ENCODE measurements at regions not wholly inside any gene's neighbourhood (a gene's known extent, or its start where the extent isn't known, plus 50 kb on each side); places are given as distances from the start of the nearest gene placed in this dataset.

- TF ChIP-seq EZH2 (IDR thresholded peaks at IDR 0.05; ENCODE audit: insufficient read depth, poor library complexity, severe bottlenecking) (no peak), EZH2phosphoT487 (IDR thresholded peaks at IDR 0.05; ENCODE audit: insufficient read depth, low read depth) (no peak)
These were observed 130.3 kb downstream of the NCOR2 start for GRCh38 chr12:124437121-124437520.

Measured in GM23248 (cell line).